ENCODE measurements at regions not wholly inside any gene's neighbourhood (a gene's known extent, or its start where the extent isn't known, plus 50 kb on each side); places are given as distances from the start of the nearest gene placed in this dataset.

GRCh38 chr4:96786306-96786705 is 946.4 kb downstream of the PDHA2 start:
- no peak overlapping the region for H3K4me3 ChIP-seq (ENCODE audit: low read depth in 1 of 3, low read length in 3 of 3)
- no peaks in the 10 kb centered on the region for H3K36me3 ChIP-seq (ENCODE audit: control insufficient read depth in 4 of 4, insufficient read depth in 3 of 4, low read depth in 1 of 4, low read length in 3 of 4)
- H3K4me1 ChIP-seq (ENCODE audit: control insufficient read depth in 4 of 4, insufficient read depth in 4 of 4, low read length in 3 of 4) = no peaks in the 10 kb centered on the region
- H3K27ac ChIP-seq (ENCODE audit: low read depth in 1 of 2, low read length in 2 of 2) = no peak overlapping the region
- H3K27me3 ChIP-seq (ENCODE audit: control insufficient read depth in 4 of 4, insufficient read depth in 4 of 4, low read length in 3 of 4) = no peaks in the 10 kb centered on the region
- 35% methylated on average over 3 of the region's 3 CpGs for WGBS
- TF ChIP-seq YY1 (IDR thresholded peaks at IDR 0.05) = no peak
- TF ChIP-seq HNF4A (conservative IDR thresholded peaks at IDR 0.05) = no peak
- TF ChIP-seq HNF4G (IDR thresholded peaks at IDR 0.05) = no peak
- TF ChIP-seq EGR1 (IDR thresholded peaks at IDR 0.05; ENCODE audit: low read depth in 2 of 2) = no peak
- TF ChIP-seq GABPA (IDR thresholded peaks at IDR 0.05 in 1 of 2, conservative IDR thresholded peaks at IDR 0.05 in 1 of 2) = no peak
- TF ChIP-seq FOXA1 (IDR thresholded peaks at IDR 0.05) = no peak
- TF ChIP-seq MAX (IDR thresholded peaks at IDR 0.05) = no peak
- no peak for TF ChIP-seq RXRA (IDR thresholded peaks at IDR 0.05)
- no peak for TF ChIP-seq NR2F2 (IDR thresholded peaks at IDR 0.05)
- no peak for TF ChIP-seq SP1 (IDR thresholded peaks at IDR 0.05)
- TF ChIP-seq ATF3 (IDR thresholded peaks at IDR 0.05) = no peak
- no peak for TF ChIP-seq TAF1 (conservative IDR thresholded peaks at IDR 0.05)
- TF ChIP-seq FOXA2 (IDR thresholded peaks at IDR 0.05) = no peak
- no peak for TF ChIP-seq REST (IDR thresholded peaks at IDR 0.05)
- TF ChIP-seq CTCF (IDR thresholded peaks at IDR 0.05; ENCODE audit: low read depth, low read length, missing input control) = no peak
- no peak for TF ChIP-seq ZBTB33 (IDR thresholded peaks at IDR 0.05)
- no peak for TF ChIP-seq JUND (IDR thresholded peaks at IDR 0.05)
- no peak for TF ChIP-seq RAD21 (IDR thresholded peaks at IDR 0.05)
- DNase-seq (ENCODE audit: low spot score) = no peak
- H3K9ac ChIP-seq (ENCODE audit: low read depth in 1 of 2, low read length in 2 of 2) = no peak overlapping the region
- no peaks in the 10 kb centered on the region for H3K9me3 ChIP-seq (ENCODE audit: control insufficient read depth in 4 of 4, low read length in 3 of 4)

Data from liver (tissue), 8 donors.